ENCODE measurements at regions not wholly inside any gene's neighbourhood (a gene's known extent, or its start where the extent isn't known, plus 50 kb on each side); places are given as distances from the start of the nearest gene placed in this dataset.

- no peaks in the 10 kb centered on the region for H3K4me1 ChIP-seq
- H3K4me3 Mint-ChIP-seq (ENCODE audit: unreplicated experiment): no peak overlapping the region
- no peaks in the 10 kb centered on the region for H3K36me3 ChIP-seq (ENCODE audit: control insufficient read depth, insufficient read depth, low read length)
- no TSS peak for BruUV-seq (replicated peaks)
- H3K9me3 ChIP-seq: no peaks in the 10 kb centered on the region
- intact Hi-C loops (cut with micrococcal nuclease; ENCODE audit: unreplicated experiment): no loop called here
- H3K27me3 ChIP-seq (replicated peaks; ENCODE audit: control insufficient read depth, insufficient read depth, low read length): no peaks in the 10 kb centered on the region
- no peak overlapping the region for H3K4me3 ChIP-seq (ENCODE audit: low read depth, low read length)
- H3K4me1 Mint-ChIP-seq (ENCODE audit: low read depth, unreplicated experiment): no peaks in the 10 kb centered on the region
- peaks cover 3% of the 10 kb centered on the region for H3K27me3 Mint-ChIP-seq (ENCODE audit: insufficient read depth, unreplicated experiment)
- no peaks in the 10 kb centered on the region for H3K36me3 Mint-ChIP-seq (ENCODE audit: insufficient read depth, unreplicated experiment)
- H3K27ac Mint-ChIP-seq (ENCODE audit: unreplicated experiment): no peak overlapping the region
- no peak for DNase-seq
- TF ChIP-seq CTCF (IDR thresholded peaks at IDR 0.05; ENCODE audit: insufficient read depth in 1 of 2, low read depth in 1 of 2, low read length in 1 of 2, severe bottlenecking in 1 of 2, unreplicated experiment in 1 of 2): no peak
- POLR2A ChIA-PET: no interaction called here
- CTCF ChIA-PET: no interaction called here
- peaks cover 6% of the 10 kb centered on the region for H3K9me3 Mint-ChIP-seq (ENCODE audit: unreplicated experiment)
Measured at GRCh38 chr4:82181789-82182188, 192.0 kb downstream of the HNRNPD start.

- Histone ChIP-seq H3K9me3 (no peaks in the 10 kb centered on the region), H3K4me1 (no peaks in the 10 kb centered on the region), H3K4me3 (ENCODE audit: low read depth, low read length) (no peak overlapping the region), H3K36me3 (ENCODE audit: control insufficient read depth, insufficient read depth, low read length) (no peaks in the 10 kb centered on the region), H3K27me3 (replicated peaks; ENCODE audit: control insufficient read depth, insufficient read depth, low read length) (no peaks in the 10 kb centered on the region)
- peaks cover 11% of the 10 kb centered on the region for H3K4me1 Mint-ChIP-seq (ENCODE audit: low read depth, unreplicated experiment)
- no peak overlapping the region for H3K27ac Mint-ChIP-seq (ENCODE audit: unreplicated experiment)
- ChIA-PET CTCF (no interaction called here), POLR2A (no interaction called here)
- TF ChIP-seq CTCF (IDR thresholded peaks at IDR 0.05; ENCODE audit: insufficient read depth in 1 of 2, low read depth in 1 of 2, low read length in 1 of 2, severe bottlenecking in 1 of 2, unreplicated experiment in 1 of 2): no peak
- H3K27me3 Mint-ChIP-seq (ENCODE audit: insufficient read depth, unreplicated experiment): no peaks in the 10 kb centered on the region
- H3K9me3 Mint-ChIP-seq (ENCODE audit: unreplicated experiment): no peaks in the 10 kb centered on the region
- intact Hi-C loops (cut with micrococcal nuclease; ENCODE audit: unreplicated experiment): no loop called here
- no peak for DNase-seq
- no peaks in the 10 kb centered on the region for H3K36me3 Mint-ChIP-seq (ENCODE audit: insufficient read depth, unreplicated experiment)
- H3K4me3 Mint-ChIP-seq (ENCODE audit: unreplicated experiment): no peak overlapping the region
- BruUV-seq (replicated peaks): no TSS peak
Measured at GRCh38 chr4:82172186-82172585, 201.6 kb downstream of the HNRNPD start.

GRCh38 chr4:82171531-82172155 is 202.1 kb downstream of the HNRNPD start:
- H3K4me1 Mint-ChIP-seq (ENCODE audit: low read depth, unreplicated experiment): peaks cover 11% of the 10 kb centered on the region

More at GRCh38 chr4:82171531-82172155, 202.1 kb downstream of the HNRNPD start:
- Histone ChIP-seq H3K4me1 (no peaks in the 10 kb centered on the region), H3K9me3 (no peaks in the 10 kb centered on the region), H3K27me3 (replicated peaks; ENCODE audit: control insufficient read depth, insufficient read depth, low read length) (no peaks in the 10 kb centered on the region), H3K36me3 (ENCODE audit: control insufficient read depth, insufficient read depth, low read length) (no peaks in the 10 kb centered on the region), H3K4me3 (ENCODE audit: low read depth, low read length) (no peak overlapping the region)
- no peaks in the 10 kb centered on the region for H3K9me3 Mint-ChIP-seq (ENCODE audit: unreplicated experiment)
- no peak overlapping the region for H3K27ac Mint-ChIP-seq (ENCODE audit: unreplicated experiment)
- no TSS peak for BruUV-seq (replicated peaks)
- no peak for TF ChIP-seq CTCF (IDR thresholded peaks at IDR 0.05; ENCODE audit: insufficient read depth in 1 of 2, low read depth in 1 of 2, low read length in 1 of 2, severe bottlenecking in 1 of 2, unreplicated experiment in 1 of 2)
- ChIA-PET POLR2A (no interaction called here), CTCF (no interaction called here)
- intact Hi-C loops (cut with micrococcal nuclease; ENCODE audit: unreplicated experiment): no loop called here
- H3K36me3 Mint-ChIP-seq (ENCODE audit: insufficient read depth, unreplicated experiment): no peaks in the 10 kb centered on the region
- no peaks in the 10 kb centered on the region for H3K27me3 Mint-ChIP-seq (ENCODE audit: insufficient read depth, unreplicated experiment)
- H3K4me3 Mint-ChIP-seq (ENCODE audit: unreplicated experiment): no peak overlapping the region
- DNase-seq: no peak

All from Caco-2 (cell line).